ENCODE measurements at regions not wholly inside any gene's neighbourhood (a gene's known extent, or its start where the extent isn't known, plus 50 kb on each side); places are given as distances from the start of the nearest gene placed in this dataset.
"Not testable (repeated sequence)": the region's sequence is repeated elsewhere in the genome, so short reads cannot be mapped to it uniquely, and the experiment has no call there.

DNA sequence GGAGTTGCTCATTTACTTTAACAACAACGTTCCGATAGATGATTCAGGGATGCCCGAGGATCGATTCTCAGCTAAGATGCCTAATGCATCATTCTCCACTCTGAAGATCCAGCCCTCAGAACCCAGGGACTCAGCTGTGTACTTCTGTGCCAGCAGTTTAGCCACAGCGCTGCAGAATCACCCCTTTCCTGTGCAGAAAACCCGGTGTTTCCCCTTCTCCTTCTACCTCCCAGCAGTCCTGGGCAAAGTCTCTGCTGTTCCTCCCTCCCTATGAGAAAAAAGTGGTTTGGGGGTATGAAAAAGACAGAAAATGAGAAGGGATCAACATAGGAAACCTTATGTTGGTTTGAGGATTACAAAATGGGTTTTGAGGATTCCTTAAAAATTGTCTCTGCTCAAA lies 188.5 kb upstream of the PRSS1 start:
- not testable (repeated sequence) for H3K36me3 ChIP-seq (ENCODE audit: control insufficient read depth, insufficient read depth, low read length); H3K4me3 ChIP-seq (ENCODE audit: low read length); H3K4me1 ChIP-seq (ENCODE audit: control insufficient read depth, insufficient read depth, low read length); DNase-seq; H3K27ac ChIP-seq (ENCODE audit: low read length); H3K27me3 ChIP-seq (ENCODE audit: control insufficient read depth, insufficient read depth, low read length); H3K9me3 ChIP-seq (replicated peaks; ENCODE audit: control insufficient read depth, low read depth, low read length)
- no CpG with 5 or more reads among the region's 6 CpGs for WGBS (ENCODE audit: insufficient coverage)

DNA sequence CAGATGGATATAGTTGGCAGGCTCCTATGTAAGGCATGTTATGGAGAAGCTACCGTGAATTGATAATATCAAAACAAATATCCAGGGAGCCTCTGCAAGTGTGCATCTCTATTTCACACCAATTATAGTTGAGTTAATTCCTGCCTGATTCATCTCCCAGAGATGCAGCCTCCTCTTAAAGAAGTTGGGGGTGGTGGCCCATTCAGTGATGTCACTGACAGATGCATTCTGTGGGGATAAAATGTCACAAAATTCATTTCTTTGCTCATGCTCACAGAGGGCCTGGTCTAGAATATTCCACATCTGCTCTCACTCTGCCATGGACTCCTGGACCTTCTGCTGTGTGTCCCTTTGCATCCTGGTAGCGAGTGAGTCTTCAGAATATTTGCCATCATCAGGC lies 189.1 kb upstream of the PRSS1 start:
- WGBS (ENCODE audit: insufficient coverage) = 100% methylated on average over 1 of the region's 2 CpGs
- Histone ChIP-seq H3K9me3 (replicated peaks; ENCODE audit: control insufficient read depth, low read depth, low read length) (no peaks in the 10 kb centered on the region), H3K4me1 (ENCODE audit: control insufficient read depth, insufficient read depth, low read length) (no peaks in the 10 kb centered on the region), H3K27ac (ENCODE audit: low read length) (no peak overlapping the region), H3K27me3 (ENCODE audit: control insufficient read depth, insufficient read depth, low read length) (no peaks in the 10 kb centered on the region), H3K36me3 (ENCODE audit: control insufficient read depth, insufficient read depth, low read length) (no peaks in the 10 kb centered on the region), H3K4me3 (ENCODE audit: low read length) (no peak overlapping the region)
- DNase-seq = no peak

GRCh38 chr7:142557971-142558582 lies 191.2 kb upstream of the PRSS1 start:
- WGBS (ENCODE audit: insufficient coverage) = 32% methylated on average over 3 of the region's 5 CpGs
- H3K27ac ChIP-seq (ENCODE audit: low read length) = no peak overlapping the region
- no peaks in the 10 kb centered on the region for H3K9me3 ChIP-seq (replicated peaks; ENCODE audit: control insufficient read depth, low read depth, low read length)
- no peak overlapping the region for H3K4me3 ChIP-seq (ENCODE audit: low read length)
- no peaks in the 10 kb centered on the region for H3K27me3 ChIP-seq (ENCODE audit: control insufficient read depth, insufficient read depth, low read length)
- H3K36me3 ChIP-seq (ENCODE audit: control insufficient read depth, insufficient read depth, low read length) = no peaks in the 10 kb centered on the region
- DNase-seq = no peak
- no peaks in the 10 kb centered on the region for H3K4me1 ChIP-seq (ENCODE audit: control insufficient read depth, insufficient read depth, low read length)

DNA sequence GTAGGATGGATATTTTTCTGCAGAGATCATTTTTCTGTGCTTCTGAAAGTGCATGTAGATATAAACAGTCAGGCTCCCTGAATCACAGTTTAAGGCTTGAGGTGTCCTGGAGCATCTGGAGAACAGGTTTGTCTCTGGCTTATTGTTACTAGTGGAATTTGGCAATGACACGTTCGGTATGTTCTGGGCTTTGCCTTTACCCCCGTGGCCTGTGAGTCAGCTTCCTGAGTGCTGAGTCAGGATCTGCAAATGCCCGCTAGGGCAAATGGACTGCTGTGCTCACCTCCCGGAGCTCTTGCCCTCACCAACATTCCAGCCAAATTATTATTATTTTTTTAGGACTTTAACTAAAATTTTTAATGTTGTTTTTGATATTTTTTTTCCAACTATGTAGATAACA lies 192.5 kb upstream of the PRSS1 start:
- Histone ChIP-seq H3K4me3 (ENCODE audit: low read length) (no peak overlapping the region), H3K36me3 (ENCODE audit: control insufficient read depth, insufficient read depth, low read length) (no peaks in the 10 kb centered on the region), H3K9me3 (replicated peaks; ENCODE audit: control insufficient read depth, low read depth, low read length) (no peaks in the 10 kb centered on the region), H3K27me3 (ENCODE audit: control insufficient read depth, insufficient read depth, low read length) (no peaks in the 10 kb centered on the region), H3K27ac (ENCODE audit: low read length) (no peak overlapping the region), H3K4me1 (ENCODE audit: control insufficient read depth, insufficient read depth, low read length) (no peaks in the 10 kb centered on the region)
- no CpG with 5 or more reads among the region's 5 CpGs for WGBS (ENCODE audit: insufficient coverage)
- peak; percentile 25 for DNase-seq

GRCh38 chr7:142554560-142555532 lies 194.4 kb upstream of the PRSS1 start:
- no peak overlapping the region for H3K27ac ChIP-seq (ENCODE audit: low read length)
- H3K27me3 ChIP-seq (ENCODE audit: control insufficient read depth, insufficient read depth, low read length) = no peaks in the 10 kb centered on the region
- no peaks in the 10 kb centered on the region for H3K9me3 ChIP-seq (replicated peaks; ENCODE audit: control insufficient read depth, low read depth, low read length)
- no peak overlapping the region for H3K4me3 ChIP-seq (ENCODE audit: low read length)
- no peak for DNase-seq
- WGBS (ENCODE audit: insufficient coverage) = 44% methylated on average over 3 of the region's 10 CpGs
- no peaks in the 10 kb centered on the region for H3K4me1 ChIP-seq (ENCODE audit: control insufficient read depth, insufficient read depth, low read length)
- H3K36me3 ChIP-seq (ENCODE audit: control insufficient read depth, insufficient read depth, low read length) = no peaks in the 10 kb centered on the region

GRCh38 chr7:142553216-142553615 lies 196.1 kb upstream of the PRSS1 start:
- Histone ChIP-seq H3K9me3 (replicated peaks; ENCODE audit: control insufficient read depth, low read depth, low read length) (no peaks in the 10 kb centered on the region), H3K4me1 (ENCODE audit: control insufficient read depth, insufficient read depth, low read length) (no peaks in the 10 kb centered on the region), H3K36me3 (ENCODE audit: control insufficient read depth, insufficient read depth, low read length) (no peaks in the 10 kb centered on the region), H3K4me3 (ENCODE audit: low read length) (no peak overlapping the region), H3K27me3 (ENCODE audit: control insufficient read depth, insufficient read depth, low read length) (no peaks in the 10 kb centered on the region), H3K27ac (ENCODE audit: low read length) (no peak overlapping the region)
- WGBS (ENCODE audit: insufficient coverage) = no CpG with 5 or more reads among the region's 2 CpGs
- DNase-seq = no peak

DNA sequence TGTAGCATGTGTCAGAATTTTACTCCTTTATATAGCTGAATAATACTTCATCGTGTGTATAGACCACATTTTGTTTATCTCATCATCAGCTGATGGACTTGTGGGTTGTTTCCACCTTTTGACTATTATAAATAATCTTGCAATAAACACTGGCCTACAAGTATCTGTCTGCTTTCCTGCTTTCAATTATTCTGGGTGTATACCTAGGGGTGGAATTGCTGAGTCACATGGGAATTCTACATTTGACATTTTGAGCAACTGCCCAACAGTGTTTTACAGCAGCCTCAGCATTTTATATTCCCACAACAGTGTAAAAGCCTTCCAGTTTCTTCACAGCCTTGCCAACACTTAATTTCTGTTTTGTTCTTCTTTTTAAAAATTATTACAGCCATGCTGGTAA lies 200.3 kb upstream of the PRSS1 start:
- H3K36me3 ChIP-seq (ENCODE audit: control insufficient read depth, insufficient read depth, low read length) = no peaks in the 10 kb centered on the region
- no peaks in the 10 kb centered on the region for H3K4me1 ChIP-seq (ENCODE audit: control insufficient read depth, insufficient read depth, low read length)
- DNase-seq = no peak
- H3K4me3 ChIP-seq (ENCODE audit: low read length) = no peak overlapping the region
- H3K27me3 ChIP-seq (ENCODE audit: control insufficient read depth, insufficient read depth, low read length) = no peaks in the 10 kb centered on the region
- H3K27ac ChIP-seq (ENCODE audit: low read length) = no peak overlapping the region
- no CpG with 5 or more reads among the region's 1 CpG for WGBS (ENCODE audit: insufficient coverage)
- no peaks in the 10 kb centered on the region for H3K9me3 ChIP-seq (replicated peaks; ENCODE audit: control insufficient read depth, low read depth, low read length)

GRCh38 chr7:142546452-142546851 lies 202.8 kb upstream of the PRSS1 start:
- Histone ChIP-seq H3K36me3 (ENCODE audit: control insufficient read depth, insufficient read depth, low read length) (no peaks in the 10 kb centered on the region), H3K4me3 (ENCODE audit: low read length) (no peak overlapping the region), H3K27me3 (ENCODE audit: control insufficient read depth, insufficient read depth, low read length) (no peaks in the 10 kb centered on the region), H3K4me1 (ENCODE audit: control insufficient read depth, insufficient read depth, low read length) (no peaks in the 10 kb centered on the region), H3K9me3 (replicated peaks; ENCODE audit: control insufficient read depth, low read depth, low read length) (no peaks in the 10 kb centered on the region), H3K27ac (ENCODE audit: low read length) (no peak overlapping the region)
- 58% methylated on average over 2 of the region's 4 CpGs for WGBS (ENCODE audit: insufficient coverage)
- DNase-seq = no peak

DNA sequence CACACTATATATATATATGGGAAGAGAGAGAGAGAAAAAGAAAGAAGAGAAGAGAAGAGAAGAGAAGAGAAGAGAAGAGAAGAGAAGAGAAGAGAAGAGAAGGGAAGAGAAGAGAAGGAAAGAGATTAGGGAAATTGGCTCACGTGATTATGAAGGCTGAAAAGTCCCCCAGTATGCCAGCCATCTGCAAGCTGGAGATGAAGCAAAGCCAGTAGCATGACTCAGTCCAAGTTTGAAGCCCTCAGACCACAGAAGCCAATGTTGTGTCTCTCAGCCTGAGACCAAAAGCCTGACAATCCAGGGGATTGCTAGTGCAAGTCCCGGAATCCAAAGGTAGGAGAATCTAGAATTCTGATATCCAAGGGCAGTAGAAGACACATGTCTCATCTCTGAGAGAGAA lies 206.3 kb upstream of the PRSS1 start:
- Histone ChIP-seq H3K27ac (ENCODE audit: low read length) (no peak overlapping the region), H3K9me3 (replicated peaks; ENCODE audit: control insufficient read depth, low read depth, low read length) (no peaks in the 10 kb centered on the region), H3K27me3 (ENCODE audit: control insufficient read depth, insufficient read depth, low read length) (no peaks in the 10 kb centered on the region), H3K4me1 (ENCODE audit: control insufficient read depth, insufficient read depth, low read length) (no peaks in the 10 kb centered on the region), H3K36me3 (ENCODE audit: control insufficient read depth, insufficient read depth, low read length) (no peaks in the 10 kb centered on the region), H3K4me3 (ENCODE audit: low read length) (no peak overlapping the region)
- WGBS (ENCODE audit: insufficient coverage) = 63% methylated on average over 1 of the region's 2 CpGs
- no peak for DNase-seq

DNA sequence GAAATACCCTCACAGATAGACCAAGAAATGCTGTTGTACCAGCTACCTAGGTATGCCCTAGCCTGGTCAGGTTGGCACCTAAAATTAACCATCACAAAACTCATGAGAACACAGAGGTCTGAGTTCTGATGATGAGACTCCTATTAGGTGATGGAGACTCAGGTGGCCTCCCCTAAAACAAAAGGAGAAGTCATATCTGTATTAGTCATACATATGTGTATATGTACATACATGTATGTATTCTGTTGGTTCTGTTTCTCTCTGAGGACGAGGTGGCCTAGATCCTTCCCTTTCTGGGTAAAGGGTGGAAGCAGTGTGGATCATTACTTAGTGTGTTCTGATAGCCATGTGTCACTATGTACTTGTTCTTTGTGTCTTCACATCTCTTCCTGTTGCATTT lies 207.2 kb upstream of the PRSS1 start:
- Histone ChIP-seq H3K4me3 (ENCODE audit: low read length) (no peak overlapping the region), H3K36me3 (ENCODE audit: control insufficient read depth, insufficient read depth, low read length) (no peaks in the 10 kb centered on the region), H3K4me1 (ENCODE audit: control insufficient read depth, insufficient read depth, low read length) (no peaks in the 10 kb centered on the region), H3K27me3 (ENCODE audit: control insufficient read depth, insufficient read depth, low read length) (no peaks in the 10 kb centered on the region), H3K27ac (ENCODE audit: low read length) (no peak overlapping the region), H3K9me3 (replicated peaks; ENCODE audit: control insufficient read depth, low read depth, low read length) (no peaks in the 10 kb centered on the region)
- no peak for DNase-seq
- no CpG with 5 or more reads among the region's 1 CpG for WGBS (ENCODE audit: insufficient coverage)

Measured in muscle of leg (tissue), 3 donors.